Liver (tissue), 3 donors: ENCODE measurements at regions not wholly inside any gene's neighbourhood (a gene's known extent, or its start where the extent isn't known, plus 50 kb on each side); places are given as distances from the start of the nearest gene placed in this dataset.

Experiments
- CTCF ChIP-seq: fragments of 150-350 bp; IDR thresholded peaks from 2 replicates; pipeline ENCODE4 v1.5.1; 2017; ENCODE audit warnings: improper control_type of control experiment, low read depth, low read length; ENCODE audit not compliant: missing input control
- EGR1 ChIP-seq, 2 donors: IDR thresholded peaks; 2 replicates each; pipeline ENCODE4 v1.6.1; 2016 to 2018; ENCODE audit warnings: antibody characterized with exemption in 2 of 2, low read depth in 2 of 2
- JUND ChIP-seq, 2 donors: IDR thresholded peaks; 2 replicates each; pipeline ENCODE4 v1.6.1; 2016; ENCODE audit warnings: antibody characterized with exemption in 2 of 2
- NR2F2 ChIP-seq: IDR thresholded peaks from 2 replicates; pipeline ENCODE4 v1.6.1; 2016; ENCODE audit warnings: antibody characterized with exemption
- REST ChIP-seq: IDR thresholded peaks from 2 replicates; pipeline ENCODE4 v1.6.1; 2016; ENCODE audit warnings: antibody characterized with exemption, mild to moderate bottlenecking
- RXRA ChIP-seq, 2 donors: IDR thresholded peaks; 2 replicates each; pipeline ENCODE4 v1.6.1; 2017 to 2018; ENCODE audit warnings: antibody characterized with exemption in 2 of 2, mild to moderate bottlenecking in 1 of 2
- SP1 ChIP-seq: IDR thresholded peaks from 2 replicates; pipeline ENCODE4 v1.6.1; 2018; ENCODE audit warnings: antibody characterized with exemption, mild to moderate bottlenecking
- YY1 ChIP-seq: IDR thresholded peaks from 2 replicates; pipeline ENCODE4 v1.6.1; 2016; ENCODE audit warnings: antibody characterized with exemption, mild to moderate bottlenecking
- ZBTB33 ChIP-seq: IDR thresholded peaks from 2 replicates; pipeline ENCODE4 v1.6.1; 2016; ENCODE audit warnings: antibody characterized with exemption
- TF ChIP-seq, protein P1 (sequence below): IDR thresholded peaks from 2 replicates; pipeline ENCODE4 v1.6.1; 2016; ENCODE audit warnings: antibody characterized with exemption
- TF ChIP-seq, protein P2 (sequence below): IDR thresholded peaks from 2 replicates; pipeline ENCODE4 v1.6.1; 2016; ENCODE audit warnings: antibody characterized with exemption
- donor health status: healthy.
- donor health status: healthy.

DNA sequence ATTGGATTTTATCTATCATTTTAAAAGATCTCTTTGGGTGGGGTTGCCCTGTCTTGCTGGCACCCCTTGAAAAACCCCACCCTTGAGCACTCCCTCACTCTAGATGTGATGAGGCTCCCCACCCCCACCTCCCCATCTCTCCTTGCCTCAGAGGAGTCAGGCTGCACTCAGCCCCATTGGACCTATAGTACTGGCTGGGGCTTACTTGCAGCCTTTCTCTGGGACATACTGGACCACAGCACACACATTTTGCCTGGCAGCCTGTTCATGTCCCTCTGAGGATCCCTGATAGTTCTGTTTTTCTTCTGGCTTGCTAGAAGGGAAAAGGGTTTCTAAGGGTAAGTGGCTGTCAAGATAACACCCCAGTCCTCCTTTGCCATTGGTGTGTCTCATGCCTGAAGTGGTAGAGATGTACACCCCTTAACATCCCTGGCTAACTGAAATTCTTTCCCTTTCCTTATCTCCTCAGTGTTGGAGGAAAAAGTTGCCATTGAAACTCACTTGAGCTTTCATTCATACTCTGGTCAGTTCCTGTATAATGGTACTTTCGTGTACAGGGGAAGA lies 553.4 kb upstream of the CITED2 start:
- TF ChIP-seq YY1 (no peak), CTCF (no peak), ZBTB33 (no peak), JUND (IDR thresholded peaks at IDR 0.05) (no peak), RXRA (IDR thresholded peaks at IDR 0.05) (no peak), REST (no peak), EGR1 (IDR thresholded peaks at IDR 0.05; ENCODE audit: low read depth in 2 of 2) (no peak), SP1 (no peak), NR2F2 (no peak)
- TF ChIP-seq, protein P1, sequence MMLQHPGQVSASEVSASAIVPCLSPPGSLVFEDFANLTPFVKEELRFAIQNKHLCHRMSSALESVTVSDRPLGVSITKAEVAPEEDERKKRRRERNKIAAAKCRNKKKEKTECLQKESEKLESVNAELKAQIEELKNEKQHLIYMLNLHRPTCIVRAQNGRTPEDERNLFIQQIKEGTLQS: no peak
- TF ChIP-seq, protein P2, sequence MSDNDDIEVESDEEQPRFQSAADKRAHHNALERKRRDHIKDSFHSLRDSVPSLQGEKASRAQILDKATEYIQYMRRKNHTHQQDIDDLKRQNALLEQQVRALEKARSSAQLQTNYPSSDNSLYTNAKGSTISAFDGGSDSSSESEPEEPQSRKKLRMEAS: no peak
